Osteocyte (in vitro differentiated cells): ENCODE measurements at regions not wholly inside any gene's neighbourhood (a gene's known extent, or its start where the extent isn't known, plus 50 kb on each side); places are given as distances from the start of the nearest gene placed in this dataset.
A peak's percentile ranks its signal among the peaks of the same experiment; 100 is the strongest.

Source experiments
- DNase-seq: peaks from one replicate; pipeline ENCODE4 v3.0.0; 2021; ENCODE audit warnings: mixed read lengths; ENCODE audit not compliant: unreplicated experiment; ENCODE audit errors: extremely low spot score
- H3K27ac Mint-ChIP-seq: one replicate; pipeline ENCODE4 v1.8.0; 2021; ENCODE audit warnings: mild to moderate bottlenecking, mixed read lengths; ENCODE audit not compliant: unreplicated experiment
- H3K27me3 Mint-ChIP-seq: one replicate; pipeline ENCODE4 v1.8.0; 2021; ENCODE audit warnings: mixed read lengths; ENCODE audit not compliant: unreplicated experiment
- H3K36me3 Mint-ChIP-seq: one replicate; pipeline ENCODE4 v1.8.0; 2021; ENCODE audit warnings: mixed read lengths; ENCODE audit not compliant: unreplicated experiment
- H3K4me1 Mint-ChIP-seq: one replicate; pipeline ENCODE4 v1.8.0; 2021; ENCODE audit warnings: mixed read lengths; ENCODE audit not compliant: unreplicated experiment
- H3K4me3 Mint-ChIP-seq: one replicate; pipeline ENCODE4 v1.8.0; 2021; ENCODE audit warnings: mild to moderate bottlenecking, moderate library complexity, mixed read lengths; ENCODE audit not compliant: unreplicated experiment
- H3K9me3 Mint-ChIP-seq: one replicate; pipeline ENCODE4 v1.8.0; 2021; ENCODE audit warnings: mixed read lengths; ENCODE audit not compliant: unreplicated experiment
- TF ChIP-seq, protein P1 (sequence below): fragments of 200-600 bp; sonication (generic); IDR thresholded peaks from 2 replicates; pipeline ENCODE4 v1.5.0; 2021; ENCODE audit warnings: antibody characterized with exemption, mild to moderate bottlenecking, moderate library complexity

DNA sequence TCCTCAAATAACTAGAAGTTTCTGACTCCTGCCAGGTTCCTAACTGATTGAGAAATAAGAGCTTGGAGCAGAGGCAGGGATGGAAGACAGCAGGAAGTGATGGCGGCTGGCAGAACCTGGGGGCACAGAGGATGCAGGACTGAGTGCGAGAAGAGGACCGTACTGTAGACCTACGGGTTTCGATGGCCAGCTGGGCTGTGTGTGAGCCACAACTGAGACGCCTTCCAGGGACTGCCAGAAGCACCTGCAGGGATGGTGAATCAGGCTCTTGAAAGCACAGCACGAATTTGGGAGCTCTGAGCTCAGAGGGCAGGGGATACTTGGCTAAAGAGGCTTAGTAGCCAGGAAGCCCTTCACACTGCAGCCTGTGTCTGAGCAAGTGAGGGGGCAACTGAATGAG lies 165.6 kb downstream of the ABHD5 start:
- TF ChIP-seq, protein P1, sequence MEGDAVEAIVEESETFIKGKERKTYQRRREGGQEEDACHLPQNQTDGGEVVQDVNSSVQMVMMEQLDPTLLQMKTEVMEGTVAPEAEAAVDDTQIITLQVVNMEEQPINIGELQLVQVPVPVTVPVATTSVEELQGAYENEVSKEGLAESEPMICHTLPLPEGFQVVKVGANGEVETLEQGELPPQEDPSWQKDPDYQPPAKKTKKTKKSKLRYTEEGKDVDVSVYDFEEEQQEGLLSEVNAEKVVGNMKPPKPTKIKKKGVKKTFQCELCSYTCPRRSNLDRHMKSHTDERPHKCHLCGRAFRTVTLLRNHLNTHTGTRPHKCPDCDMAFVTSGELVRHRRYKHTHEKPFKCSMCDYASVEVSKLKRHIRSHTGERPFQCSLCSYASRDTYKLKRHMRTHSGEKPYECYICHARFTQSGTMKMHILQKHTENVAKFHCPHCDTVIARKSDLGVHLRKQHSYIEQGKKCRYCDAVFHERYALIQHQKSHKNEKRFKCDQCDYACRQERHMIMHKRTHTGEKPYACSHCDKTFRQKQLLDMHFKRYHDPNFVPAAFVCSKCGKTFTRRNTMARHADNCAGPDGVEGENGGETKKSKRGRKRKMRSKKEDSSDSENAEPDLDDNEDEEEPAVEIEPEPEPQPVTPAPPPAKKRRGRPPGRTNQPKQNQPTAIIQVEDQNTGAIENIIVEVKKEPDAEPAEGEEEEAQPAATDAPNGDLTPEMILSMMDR, result no peak
- Mint-ChIP-seq H3K4me3 (no peak overlapping the region), H3K4me1 (peaks cover 31% of the 10 kb centered on the region), H3K27ac (no peak overlapping the region), H3K9me3 (no peaks in the 10 kb centered on the region), H3K27me3 (no peaks in the 10 kb centered on the region), H3K36me3 (no peaks in the 10 kb centered on the region)
- peak; percentile 46 for DNase-seq

DNA sequence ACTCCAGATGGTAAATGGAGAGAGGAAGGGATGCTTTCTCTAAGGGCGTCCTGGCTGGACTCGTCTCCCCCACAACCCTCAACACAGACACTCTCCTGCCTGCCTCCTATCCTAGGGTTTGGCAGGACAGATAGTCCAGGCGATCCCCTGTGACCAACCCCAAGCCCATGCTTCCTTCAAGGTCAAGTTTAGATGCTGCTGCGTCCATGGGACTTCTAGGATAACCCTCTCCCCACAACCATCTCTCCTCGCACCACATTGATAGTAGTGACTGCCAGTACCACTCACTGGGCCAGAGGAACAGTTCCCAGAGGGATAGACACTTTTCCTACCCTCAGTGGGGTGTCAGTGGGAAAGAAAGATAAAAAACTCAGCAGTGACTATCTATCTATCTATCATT lies 166.0 kb downstream of the ABHD5 start:
- Mint-ChIP-seq H3K27ac (no peak overlapping the region), H3K9me3 (no peaks in the 10 kb centered on the region), H3K36me3 (no peaks in the 10 kb centered on the region), H3K4me3 (no peak overlapping the region), H3K27me3 (no peaks in the 10 kb centered on the region), H3K4me1 (peaks cover 31% of the 10 kb centered on the region)
- DNase-seq, result peak; percentile 38
- TF ChIP-seq, protein P1, result no peak

DNA sequence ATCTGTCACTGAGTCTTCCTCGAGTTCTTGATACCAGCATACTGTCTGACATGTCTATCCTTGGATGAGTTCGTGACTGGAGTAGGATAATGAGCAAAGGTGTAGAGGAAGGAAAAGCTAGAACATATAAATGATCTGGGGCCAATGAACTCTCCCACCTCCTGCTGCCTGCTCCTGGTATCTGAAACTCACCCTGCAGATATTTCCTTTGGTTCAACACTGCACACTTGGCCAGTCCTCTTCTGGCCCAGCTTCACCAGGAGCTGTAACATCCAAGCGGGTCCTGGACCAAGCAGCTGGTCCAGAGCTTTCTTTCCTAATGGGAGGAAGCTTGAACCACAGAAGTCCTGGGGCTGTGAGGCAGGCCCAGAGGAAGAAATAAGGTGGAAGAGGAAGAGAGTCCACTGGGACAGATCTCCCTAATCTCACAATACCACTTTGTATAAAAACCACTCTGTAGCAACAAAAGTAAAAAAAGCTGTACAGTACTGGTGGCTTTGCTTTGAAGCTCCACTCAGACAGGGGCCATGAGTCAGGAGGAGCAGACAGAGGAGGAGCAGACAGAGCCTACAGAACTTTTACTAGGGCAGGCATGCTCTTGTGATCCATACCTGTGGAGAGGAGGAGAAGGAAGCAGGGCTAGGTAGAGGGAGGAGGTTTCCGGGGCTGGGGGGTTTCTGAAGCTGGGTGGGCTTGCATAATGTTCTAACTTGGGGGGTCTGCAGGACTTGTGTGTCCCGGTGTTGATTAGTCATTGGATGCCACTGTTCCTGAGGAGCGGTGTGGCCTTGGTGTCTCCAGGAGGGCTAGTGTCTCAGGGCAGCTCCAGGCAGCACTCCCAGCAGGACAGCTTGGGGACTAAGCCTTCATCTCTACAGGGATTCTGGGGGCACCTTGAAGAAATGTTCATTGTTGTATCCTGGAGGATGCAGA lies 166.9 kb downstream of the ABHD5 start:
- H3K4me3 Mint-ChIP-seq, result no peak overlapping the region
- TF ChIP-seq, protein P1, result no peak
- no peaks in the 10 kb centered on the region for H3K36me3 Mint-ChIP-seq
- H3K27me3 Mint-ChIP-seq, result no peaks in the 10 kb centered on the region
- no peaks in the 10 kb centered on the region for H3K9me3 Mint-ChIP-seq
- no peak overlapping the region for H3K27ac Mint-ChIP-seq
- H3K4me1 Mint-ChIP-seq, result peaks cover 29% of the 10 kb centered on the region
- DNase-seq, result peak; percentile 44

DNA sequence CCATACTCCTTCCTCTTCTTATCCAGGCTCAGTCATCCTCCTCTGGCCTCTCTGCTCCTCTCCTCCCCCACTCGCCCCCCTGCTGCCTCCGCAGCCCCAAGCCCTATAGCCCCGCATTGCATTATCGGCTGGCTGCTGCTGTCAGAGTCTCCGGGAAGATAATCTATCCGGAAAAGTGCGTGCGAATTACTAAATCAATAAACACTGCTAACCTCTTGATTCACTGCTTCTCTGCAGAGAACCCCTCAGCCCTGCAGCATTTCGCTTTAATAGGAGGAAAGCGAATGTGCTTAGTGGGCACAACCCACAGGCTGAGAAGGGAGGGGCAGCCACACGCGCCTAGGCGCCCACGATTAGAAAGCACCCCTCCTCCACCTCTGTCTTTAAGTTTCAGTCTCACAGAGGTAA lies 167.6 kb downstream of the ABHD5 start:
- Mint-ChIP-seq H3K36me3 (no peaks in the 10 kb centered on the region), H3K27me3 (no peaks in the 10 kb centered on the region), H3K4me3 (no peak overlapping the region), H3K9me3 (no peaks in the 10 kb centered on the region), H3K4me1 (peaks cover 29% of the 10 kb centered on the region), H3K27ac (no peak overlapping the region)
- DNase-seq, result peak; percentile 67
- TF ChIP-seq, protein P1, result no peak

DNA sequence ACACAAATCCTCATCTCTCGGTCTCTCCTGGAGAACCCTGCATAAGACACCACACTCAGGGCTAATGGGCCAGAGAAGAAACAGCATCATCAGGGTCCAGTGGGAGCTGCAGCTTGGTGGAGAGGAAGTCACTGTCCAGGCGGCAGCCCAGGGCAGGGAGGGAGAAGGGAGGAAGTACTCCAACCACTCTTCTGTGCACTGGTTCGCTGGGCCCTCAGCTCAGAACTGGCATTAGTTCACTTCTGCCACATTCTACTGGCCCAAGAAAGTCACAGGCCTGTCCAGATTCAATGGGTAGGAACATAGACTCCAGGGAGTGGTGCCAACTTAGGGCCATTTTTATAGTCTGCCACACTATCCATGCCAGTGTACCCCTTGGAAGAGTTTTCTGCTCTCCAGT lies 169.0 kb downstream of the ABHD5 start:
- no peaks in the 10 kb centered on the region for H3K36me3 Mint-ChIP-seq
- TF ChIP-seq, protein P1, result no peak
- no peak overlapping the region for H3K27ac Mint-ChIP-seq
- H3K27me3 Mint-ChIP-seq, result no peaks in the 10 kb centered on the region
- no peaks in the 10 kb centered on the region for H3K9me3 Mint-ChIP-seq
- H3K4me1 Mint-ChIP-seq, result peaks cover 32% of the 10 kb centered on the region
- peak; percentile 56 for DNase-seq
- no peak overlapping the region for H3K4me3 Mint-ChIP-seq
